KOPT-K1 (cell line): ENCODE measurements at regions not wholly inside any gene's neighbourhood (a gene's known extent, or its start where the extent isn't known, plus 50 kb on each side); places are given as distances from the start of the nearest gene placed in this dataset.

Source experiments
- H3K27ac ChIP-seq: fragments of 200-600 bp; sonication (generic); 2 replicates; pipeline ENCODE4 v1.5.1; 2016; ENCODE audit warnings: antibody characterized with exemption, mild to moderate bottlenecking, low read depth, low read length; ENCODE audit not compliant: poor library complexity, severe bottlenecking
- H3K36me3 ChIP-seq: fragments of 200-600 bp; sonication (generic); 2 replicates; pipeline ENCODE4 v1.5.1; 2017; ENCODE audit warnings: antibody characterized with exemption, mild to moderate bottlenecking, low read length, moderate library complexity; ENCODE audit not compliant: insufficient read depth
- H3K9me3 ChIP-seq: fragments of 200-600 bp; sonication (generic); 2 replicates; pipeline ENCODE4 v1.5.1; 2017; ENCODE audit warnings: antibody characterized with exemption, low read length, mild to moderate bottlenecking; ENCODE audit not compliant: insufficient read depth, poor library complexity, severe bottlenecking

DNA sequence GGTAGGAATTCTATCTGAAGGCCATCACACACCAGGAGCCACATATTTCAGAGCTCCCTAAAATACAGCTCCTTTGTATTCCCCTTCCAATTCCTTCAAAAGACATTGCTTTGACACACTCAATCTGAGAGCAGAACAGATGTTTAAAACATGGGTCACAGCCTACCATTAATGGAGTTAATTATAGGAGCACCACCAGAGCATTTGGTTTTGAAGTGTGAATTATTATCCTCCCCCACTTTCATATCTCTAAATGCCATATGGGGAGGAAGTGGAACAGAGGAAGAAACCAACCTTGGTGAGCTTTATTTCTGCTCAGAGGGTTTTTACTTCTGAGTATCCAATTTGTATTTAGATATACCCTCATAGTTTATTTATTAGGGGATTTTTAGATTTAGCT is 50.7 kb upstream of the TNFRSF21 start:
- H3K9me3 ChIP-seq: no peaks in the 10 kb centered on the region
- no peak overlapping the region for H3K27ac ChIP-seq
- H3K36me3 ChIP-seq: no peaks in the 10 kb centered on the region

DNA sequence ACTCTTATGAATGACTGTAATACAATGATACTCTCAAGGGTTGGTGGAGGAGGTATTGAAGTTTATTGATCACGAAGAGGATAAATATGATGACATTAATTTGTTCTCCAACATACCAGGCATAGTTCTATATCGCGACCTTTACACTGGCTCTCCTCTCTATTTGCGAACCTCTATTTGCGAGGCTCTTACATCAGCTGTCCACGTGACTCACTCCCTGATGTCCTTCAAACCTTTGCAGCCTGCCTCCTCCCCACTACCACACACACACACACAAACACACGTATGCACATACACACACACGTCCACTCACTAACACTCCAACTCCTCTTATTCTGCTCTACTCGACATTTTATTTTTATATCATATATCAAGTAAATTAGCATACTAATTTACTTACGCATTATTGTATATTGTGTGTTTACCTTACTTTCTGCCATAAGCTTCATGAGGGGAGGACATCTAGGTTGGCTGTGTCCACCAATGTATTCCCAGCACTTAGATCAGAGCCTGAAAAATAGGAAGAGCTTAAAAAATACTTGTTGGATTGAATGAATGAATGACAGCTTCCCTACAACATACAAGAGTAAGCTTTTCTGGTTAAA is 53.3 kb upstream of the TNFRSF21 start:
- no peaks in the 10 kb centered on the region for H3K36me3 ChIP-seq
- H3K9me3 ChIP-seq: no peaks in the 10 kb centered on the region
- H3K27ac ChIP-seq: no peak overlapping the region

DNA sequence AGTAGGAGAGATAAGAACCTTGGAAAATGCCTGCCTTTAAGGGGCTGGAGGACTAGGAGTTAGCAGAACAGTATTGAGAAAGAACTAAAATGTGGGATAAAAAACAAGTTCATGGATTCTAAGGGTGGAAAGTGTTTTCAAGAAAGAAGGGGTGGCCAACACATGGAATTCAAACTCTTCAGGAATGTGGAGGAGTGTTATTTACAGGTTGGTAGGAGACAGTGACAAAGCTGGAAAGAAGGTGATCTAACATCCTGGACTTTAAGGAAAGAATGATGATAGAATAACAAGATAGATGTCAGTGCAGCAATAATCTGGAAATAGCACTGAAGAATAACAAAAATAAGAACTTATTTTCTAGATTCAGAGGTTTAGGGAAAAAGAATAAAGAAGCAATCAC is 54.0 kb upstream of the TNFRSF21 start:
- H3K9me3 ChIP-seq: no peaks in the 10 kb centered on the region
- H3K36me3 ChIP-seq: no peaks in the 10 kb centered on the region
- H3K27ac ChIP-seq: no peak overlapping the region

- Histone ChIP-seq H3K9me3 (no peaks in the 10 kb centered on the region), H3K36me3 (no peaks in the 10 kb centered on the region), H3K27ac (no peak overlapping the region)
These were observed 56.7 kb upstream of the TNFRSF21 start for GRCh38 chr6:47366335-47366890.

- Histone ChIP-seq H3K9me3 (no peaks in the 10 kb centered on the region), H3K36me3 (no peaks in the 10 kb centered on the region), H3K27ac (no peak overlapping the region)
These were observed 61.6 kb upstream of the TNFRSF21 start for GRCh38 chr6:47371139-47371869.

- no peaks in the 10 kb centered on the region for H3K36me3 ChIP-seq
- H3K27ac ChIP-seq: no peak overlapping the region
- H3K9me3 ChIP-seq: no peaks in the 10 kb centered on the region
These were observed 62.2 kb upstream of the TNFRSF21 start for GRCh38 chr6:47371870-47372255.

GRCh38 chr6:47372318-47372717 is 62.6 kb upstream of the TNFRSF21 start:
- H3K27ac ChIP-seq: no peak overlapping the region
- no peaks in the 10 kb centered on the region for H3K9me3 ChIP-seq
- H3K36me3 ChIP-seq: no peaks in the 10 kb centered on the region

DNA sequence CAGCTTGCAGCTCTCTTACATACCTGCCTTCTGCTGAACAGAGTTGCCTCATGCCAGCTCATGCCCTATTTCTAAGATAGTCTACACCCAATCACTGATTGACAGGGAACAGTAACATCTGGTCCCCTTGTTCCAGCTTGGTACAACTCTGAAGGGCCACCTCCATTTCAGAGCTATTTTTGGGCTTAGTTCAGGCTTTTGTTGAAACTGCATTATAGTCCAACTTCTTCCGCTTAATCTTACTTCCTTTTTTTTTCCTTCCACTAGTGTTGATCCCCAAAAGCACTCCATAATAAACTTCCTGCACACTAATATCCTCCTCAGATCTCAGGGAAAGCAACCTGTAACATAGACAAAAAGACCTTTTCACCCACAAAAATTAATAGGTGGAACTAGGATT is 65.7 kb upstream of the TNFRSF21 start:
- no peaks in the 10 kb centered on the region for H3K36me3 ChIP-seq
- H3K27ac ChIP-seq: no peak overlapping the region
- H3K9me3 ChIP-seq: no peaks in the 10 kb centered on the region

DNA sequence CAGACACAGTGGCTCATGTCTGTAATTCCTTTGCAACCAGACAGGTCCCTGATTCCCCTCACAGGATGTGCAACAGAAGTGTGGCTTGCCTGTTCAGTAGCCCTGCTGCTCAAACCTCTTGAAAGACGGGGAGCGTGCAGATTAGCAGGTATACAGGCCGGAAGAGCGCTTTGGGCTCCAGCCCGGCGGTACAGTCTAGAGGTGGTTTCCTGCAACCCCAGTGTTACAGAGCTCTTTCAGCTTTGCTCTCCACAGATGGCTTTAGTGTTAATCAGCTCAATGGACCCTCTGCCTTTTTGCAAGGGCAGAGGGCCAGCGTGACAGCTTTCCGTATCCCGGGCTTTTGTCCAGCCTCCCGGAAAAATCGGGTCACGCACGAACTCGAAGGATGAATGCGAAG is 67.2 kb upstream of the TNFRSF21 start:
- no peak overlapping the region for H3K27ac ChIP-seq
- no peaks in the 10 kb centered on the region for H3K9me3 ChIP-seq
- no peaks in the 10 kb centered on the region for H3K36me3 ChIP-seq

GRCh38 chr6:47377971-47378370 is 68.3 kb upstream of the TNFRSF21 start:
- no peaks in the 10 kb centered on the region for H3K36me3 ChIP-seq
- H3K27ac ChIP-seq: no peak overlapping the region
- H3K9me3 ChIP-seq: no peaks in the 10 kb centered on the region

DNA sequence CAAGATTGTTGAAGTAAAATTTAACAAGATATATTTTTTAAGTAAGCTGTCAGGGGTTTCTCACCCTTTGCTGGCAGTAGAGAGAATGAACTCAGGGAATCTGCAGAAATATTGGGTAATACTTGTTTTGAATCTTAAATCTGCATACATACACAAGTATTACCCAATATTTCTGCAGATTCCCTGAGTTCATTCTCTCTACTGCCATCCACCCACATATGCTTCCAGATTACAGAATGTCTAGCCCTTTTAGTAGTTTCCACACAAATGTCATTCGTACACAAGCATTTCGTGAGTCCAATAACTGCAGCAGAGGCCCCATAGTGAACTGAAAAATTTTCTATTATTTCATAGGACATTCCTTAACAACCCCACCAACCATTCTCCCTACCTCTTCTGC is 69.6 kb upstream of the TNFRSF21 start:
- no peaks in the 10 kb centered on the region for H3K36me3 ChIP-seq
- H3K27ac ChIP-seq: no peak overlapping the region
- no peaks in the 10 kb centered on the region for H3K9me3 ChIP-seq

DNA sequence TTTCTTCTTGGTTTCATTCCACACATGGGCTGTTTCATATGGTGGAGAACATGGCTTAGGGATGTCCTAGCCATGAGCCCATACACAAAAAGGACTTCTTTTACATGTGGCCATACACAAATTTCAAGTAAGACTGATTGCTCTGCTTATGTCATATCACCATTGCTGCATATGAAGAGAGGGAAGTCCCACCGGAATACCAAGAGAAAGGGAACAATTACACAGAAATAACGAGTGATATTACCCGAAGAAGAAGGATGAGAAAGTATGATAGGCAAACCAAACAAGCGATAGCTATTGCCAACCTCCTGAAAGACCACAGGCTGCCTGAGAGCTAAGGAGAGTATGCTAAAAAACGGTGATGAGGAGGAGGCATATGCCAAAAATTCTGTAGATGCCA is 70.5 kb upstream of the TNFRSF21 start:
- no peaks in the 10 kb centered on the region for H3K36me3 ChIP-seq
- no peaks in the 10 kb centered on the region for H3K9me3 ChIP-seq
- no peak overlapping the region for H3K27ac ChIP-seq

- Histone ChIP-seq H3K36me3 (no peaks in the 10 kb centered on the region), H3K27ac (no peak overlapping the region), H3K9me3 (no peaks in the 10 kb centered on the region)
These were observed 71.3 kb upstream of the TNFRSF21 start for GRCh38 chr6:47381036-47381435.

- Histone ChIP-seq H3K9me3 (peaks cover 9% of the 10 kb centered on the region), H3K36me3 (no peaks in the 10 kb centered on the region), H3K27ac (no peak overlapping the region)
These were observed 73.7 kb upstream of the TNFRSF21 start for GRCh38 chr6:47383360-47383759.

DNA sequence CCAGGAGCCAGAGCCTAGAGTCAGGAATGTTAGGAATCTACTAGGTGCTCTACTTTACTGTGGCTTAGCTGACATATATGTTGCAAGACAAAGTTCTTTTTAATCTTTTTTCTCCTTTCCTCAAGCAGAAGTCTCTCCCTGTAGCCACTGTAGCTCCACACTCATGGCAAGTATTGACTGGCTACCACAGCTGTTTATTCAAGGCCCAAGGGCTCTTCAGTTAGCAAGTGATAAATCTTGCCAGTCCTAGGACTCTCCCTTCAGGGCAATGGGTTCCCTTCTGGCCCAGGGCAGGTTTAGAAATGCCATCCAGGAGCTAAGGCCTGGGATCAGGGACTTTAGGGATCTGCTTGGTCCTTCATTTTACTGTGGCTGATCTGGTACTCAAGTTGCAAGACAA is 82.0 kb upstream of the TNFRSF21 start:
- Histone ChIP-seq H3K9me3 (peaks cover 8% of the 10 kb centered on the region), H3K36me3 (no peaks in the 10 kb centered on the region), H3K27ac (no peak overlapping the region)

DNA sequence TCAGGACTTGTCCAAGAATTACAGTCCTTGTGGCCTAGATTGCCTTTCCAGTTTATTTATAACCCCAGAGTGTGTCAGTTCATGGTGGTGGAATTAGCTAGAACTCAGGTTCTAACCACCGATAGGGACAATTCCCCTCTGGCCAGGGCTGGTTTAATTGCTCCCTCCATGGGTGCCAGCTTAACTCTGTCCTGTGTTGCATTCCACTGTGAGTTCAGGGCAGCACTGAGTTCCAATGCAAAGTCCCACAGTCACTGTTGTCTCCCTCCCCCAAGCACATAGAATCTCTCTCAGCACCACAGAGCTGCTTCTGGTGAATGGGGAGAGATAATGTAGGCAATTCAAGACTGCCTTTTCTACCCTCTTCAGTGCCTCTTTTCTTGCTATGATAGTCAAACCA is 82.5 kb upstream of the TNFRSF21 start:
- Histone ChIP-seq H3K9me3 (peaks cover 2% of the 10 kb centered on the region), H3K36me3 (no peaks in the 10 kb centered on the region), H3K27ac (no peak overlapping the region)
